Gastroesophageal sphincter (tissue), 3 donors: ENCODE measurements at regions not wholly inside any gene's neighbourhood (a gene's known extent, or its start where the extent isn't known, plus 50 kb on each side); places are given as distances from the start of the nearest gene placed in this dataset.

Experiments
- EP300 ChIP-seq: sonication (generic); formaldehyde crosslinking; IDR thresholded peaks from one replicate; pipeline ENCODE4 v1.6.1; 2017; ENCODE audit warnings: antibody characterized with exemption, mild to moderate bottlenecking
- POLR2A ChIP-seq, 2 donors: fragments of 450-650 bp; IDR thresholded peaks; one replicate each; pipeline ENCODE4 v1.6.1; 2017; ENCODE audit warnings: antibody characterized with exemption in 2 of 2, mild to moderate bottlenecking in 2 of 2, moderate library complexity in 1 of 2
- POLR2AphosphoS5 ChIP-seq: sonication (generic); formaldehyde crosslinking; IDR thresholded peaks from one replicate; pipeline ENCODE4 v1.6.1; 2017; ENCODE audit warnings: antibody characterized with exemption
- TF ChIP-seq, protein P1 (sequence below), 4 experiments: fragments of 200-600 bp in 2 of 4; fragments of 450-650 bp in 2 of 4; sonication (generic) in 1 of 4; IDR thresholded peaks; one replicate each; pipeline ENCODE4 v1.5.1; 2017 to 2019; ENCODE audit warnings: antibody characterized with exemption in 4 of 4, mild to moderate bottlenecking in 2 of 4, moderate library complexity in 2 of 4

DNA sequence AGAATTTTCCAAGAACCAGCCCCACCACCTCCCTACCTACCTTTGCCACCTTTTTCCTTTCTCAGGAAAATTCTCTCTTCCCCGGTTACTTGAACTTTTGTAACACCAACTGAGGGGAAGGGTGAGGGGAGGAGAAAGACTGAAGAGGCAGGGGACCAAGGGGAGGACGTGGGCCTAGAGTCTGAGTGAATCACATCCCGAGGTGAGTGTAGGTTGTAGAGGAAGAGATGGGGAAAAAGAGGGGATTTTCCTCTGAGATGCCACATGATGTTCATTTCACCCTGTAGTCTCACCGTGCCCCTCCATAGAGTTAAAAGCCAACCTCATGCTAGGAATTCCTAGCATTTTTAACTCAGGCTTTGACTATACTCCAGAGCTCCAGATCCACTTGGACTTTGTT is 311.8 kb downstream of the RPAP3 start:
- TF ChIP-seq, protein P1, sequence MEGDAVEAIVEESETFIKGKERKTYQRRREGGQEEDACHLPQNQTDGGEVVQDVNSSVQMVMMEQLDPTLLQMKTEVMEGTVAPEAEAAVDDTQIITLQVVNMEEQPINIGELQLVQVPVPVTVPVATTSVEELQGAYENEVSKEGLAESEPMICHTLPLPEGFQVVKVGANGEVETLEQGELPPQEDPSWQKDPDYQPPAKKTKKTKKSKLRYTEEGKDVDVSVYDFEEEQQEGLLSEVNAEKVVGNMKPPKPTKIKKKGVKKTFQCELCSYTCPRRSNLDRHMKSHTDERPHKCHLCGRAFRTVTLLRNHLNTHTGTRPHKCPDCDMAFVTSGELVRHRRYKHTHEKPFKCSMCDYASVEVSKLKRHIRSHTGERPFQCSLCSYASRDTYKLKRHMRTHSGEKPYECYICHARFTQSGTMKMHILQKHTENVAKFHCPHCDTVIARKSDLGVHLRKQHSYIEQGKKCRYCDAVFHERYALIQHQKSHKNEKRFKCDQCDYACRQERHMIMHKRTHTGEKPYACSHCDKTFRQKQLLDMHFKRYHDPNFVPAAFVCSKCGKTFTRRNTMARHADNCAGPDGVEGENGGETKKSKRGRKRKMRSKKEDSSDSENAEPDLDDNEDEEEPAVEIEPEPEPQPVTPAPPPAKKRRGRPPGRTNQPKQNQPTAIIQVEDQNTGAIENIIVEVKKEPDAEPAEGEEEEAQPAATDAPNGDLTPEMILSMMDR (IDR thresholded peaks at IDR 0.05), result no peak
- TF ChIP-seq POLR2AphosphoS5, result no peak
- no peak for TF ChIP-seq POLR2A (IDR thresholded peaks at IDR 0.05)
- TF ChIP-seq EP300, result no peak
